Lung (tissue), 11 donors: ENCODE measurements at regions not wholly inside any gene's neighbourhood (a gene's known extent, or its start where the extent isn't known, plus 50 kb on each side); places are given as distances from the start of the nearest gene placed in this dataset.

ENCODE experiments used
- ATAC-seq: fragments of 200-7000 bp; cut with Tn5 transposase; one replicate; pipeline ENCODE4 v1.9.1; 2020; ENCODE audit warnings: moderate number of reproducible peaks; ENCODE audit not compliant: insufficient read depth, low FRiP score
- DNase-seq, 3 donors: peaks; one replicate each; pipeline ENCODE4 v3.0.0-alpha.2; 2013 to 2017
- H3K27ac ChIP-seq, 2 donors: one replicate each; pipeline ENCODE4 v1.5.1; 2013; ENCODE audit warnings: mild to moderate bottlenecking in 2 of 2, moderate library complexity in 2 of 2, control low read depth in 1 of 2, inconsistent platforms in 1 of 2, low read depth in 1 of 2, low read length in 1 of 2
- H3K27me3 ChIP-seq, 3 donors: one replicate each; pipeline ENCODE4 v1.5.1; 2013; ENCODE audit warnings: low read length in 2 of 3; ENCODE audit not compliant: control insufficient read depth in 3 of 3, insufficient read depth in 3 of 3
- H3K36me3 ChIP-seq, 4 donors: one replicate each; pipeline ENCODE4 v1.5.1; 2013; ENCODE audit warnings: low read length in 4 of 4, mild to moderate bottlenecking in 1 of 4, moderate library complexity in 1 of 4; ENCODE audit not compliant: control insufficient read depth in 4 of 4, insufficient read depth in 4 of 4
- H3K4me1 ChIP-seq, 5 donors: one replicate each; pipeline ENCODE4 v1.5.1; 2013; ENCODE audit warnings: low read length in 5 of 5, mild to moderate bottlenecking in 2 of 5, moderate library complexity in 1 of 5; ENCODE audit not compliant: control insufficient read depth in 5 of 5, insufficient read depth in 5 of 5
- H3K4me3 ChIP-seq: one replicate; pipeline ENCODE4 v1.5.1; 2013; ENCODE audit warnings: mild to moderate bottlenecking, control low read depth, moderate library complexity
- H3K9ac ChIP-seq, 2 donors: one replicate each; pipeline ENCODE4 v1.5.1; 2013; ENCODE audit warnings: low read length in 2 of 2, control low read depth in 1 of 2; ENCODE audit not compliant: insufficient read depth in 1 of 2
- H3K9me3 ChIP-seq, 4 donors: one replicate each; pipeline ENCODE4 v1.5.1; 2013; ENCODE audit warnings: low read length in 3 of 4, mild to moderate bottlenecking in 1 of 4, moderate library complexity in 1 of 4; ENCODE audit not compliant: control insufficient read depth in 4 of 4, insufficient read depth in 3 of 4
- CTCF ChIP-seq: IDR thresholded peaks from 2 replicates; pipeline ENCODE4 v1.5.1; 2012; ENCODE audit warnings: mild to moderate bottlenecking; ENCODE audit errors: control extremely low read depth, extremely low read depth
- WGBS, 2 donors: extraction: QIAGEN DNeasy Blood & Tissue Kit; methylation state at CpG; one replicate each; pipeline ENCODE4 v1.1.7; 2013; 5-methylcytosine and 5-hydroxymethylcytosine counted together
- donor health status: control.
- donor health status: control.
- donor health status: Bipolar disorder and iron deficiency.
- donor health status: healthy.
- donor health status: DM: yes; HTN: yes; CAD: no.

GRCh38 chr7:53993224-53993623, 549.0 kb upstream of the VSTM2A start:
- WGBS, 2 donors, result 66 to 76% methylated on average over 3 of the region's 3 CpGs
- ATAC-seq (no peak), DNase-seq (peak in 1 of 3 donors; percentile 21)
- Histone ChIP-seq H3K27ac (no peak overlapping the region), H3K36me3 (no peaks in the 10 kb centered on the region), H3K4me3 (no peak overlapping the region), H3K27me3 (no peaks in the 10 kb centered on the region), H3K4me1 (no peaks in the 10 kb centered on the region), H3K9me3 (peaks cover 0 to 2% (median 0%) of the 10 kb centered on the region in 4 donors), H3K9ac (no peak overlapping the region)
- TF ChIP-seq CTCF, result no peak

GRCh38 chr7:53996876-53997275, 545.3 kb upstream of the VSTM2A start:
- DNase-seq (no peak), ATAC-seq (no peak)
- Histone ChIP-seq H3K4me3 (no peak overlapping the region), H3K36me3 (no peaks in the 10 kb centered on the region), H3K4me1 (no peaks in the 10 kb centered on the region), H3K27ac (no peak overlapping the region), H3K9ac (no peak overlapping the region), H3K27me3 (no peaks in the 10 kb centered on the region), H3K9me3 (no peaks in the 10 kb centered on the region)
- WGBS, 2 donors, result 71 to 75% methylated on average over 1 of the region's 1 CpG
- TF ChIP-seq CTCF, result no peak

GRCh38 chr7:54014765-54015164, 527.4 kb upstream of the VSTM2A start:
- no peaks in the 10 kb centered on the region for H3K36me3 ChIP-seq
- H3K9me3 ChIP-seq, result peaks cover 0 to 2% (median 0%) of the 10 kb centered on the region in 4 donors

More at GRCh38 chr7:54014765-54015164, 527.4 kb upstream of the VSTM2A start:
- H3K9ac ChIP-seq, result no peak overlapping the region
- H3K4me3 ChIP-seq, result no peak overlapping the region
- DNase-seq (no peak), ATAC-seq (no peak)
- H3K27me3 ChIP-seq, result no peaks in the 10 kb centered on the region
- H3K4me1 ChIP-seq, result no peaks in the 10 kb centered on the region
- no peak overlapping the region for H3K27ac ChIP-seq
- 74% methylated on average over 2 of the region's 2 CpGs for WGBS, 2 donors
- no peak for TF ChIP-seq CTCF
